ENCODE measurements at regions not wholly inside any gene's neighbourhood (a gene's known extent, or its start where the extent isn't known, plus 50 kb on each side); places are given as distances from the start of the nearest gene placed in this dataset.
A peak's percentile ranks its signal among the peaks of the same experiment; 100 is the strongest.

DNA sequence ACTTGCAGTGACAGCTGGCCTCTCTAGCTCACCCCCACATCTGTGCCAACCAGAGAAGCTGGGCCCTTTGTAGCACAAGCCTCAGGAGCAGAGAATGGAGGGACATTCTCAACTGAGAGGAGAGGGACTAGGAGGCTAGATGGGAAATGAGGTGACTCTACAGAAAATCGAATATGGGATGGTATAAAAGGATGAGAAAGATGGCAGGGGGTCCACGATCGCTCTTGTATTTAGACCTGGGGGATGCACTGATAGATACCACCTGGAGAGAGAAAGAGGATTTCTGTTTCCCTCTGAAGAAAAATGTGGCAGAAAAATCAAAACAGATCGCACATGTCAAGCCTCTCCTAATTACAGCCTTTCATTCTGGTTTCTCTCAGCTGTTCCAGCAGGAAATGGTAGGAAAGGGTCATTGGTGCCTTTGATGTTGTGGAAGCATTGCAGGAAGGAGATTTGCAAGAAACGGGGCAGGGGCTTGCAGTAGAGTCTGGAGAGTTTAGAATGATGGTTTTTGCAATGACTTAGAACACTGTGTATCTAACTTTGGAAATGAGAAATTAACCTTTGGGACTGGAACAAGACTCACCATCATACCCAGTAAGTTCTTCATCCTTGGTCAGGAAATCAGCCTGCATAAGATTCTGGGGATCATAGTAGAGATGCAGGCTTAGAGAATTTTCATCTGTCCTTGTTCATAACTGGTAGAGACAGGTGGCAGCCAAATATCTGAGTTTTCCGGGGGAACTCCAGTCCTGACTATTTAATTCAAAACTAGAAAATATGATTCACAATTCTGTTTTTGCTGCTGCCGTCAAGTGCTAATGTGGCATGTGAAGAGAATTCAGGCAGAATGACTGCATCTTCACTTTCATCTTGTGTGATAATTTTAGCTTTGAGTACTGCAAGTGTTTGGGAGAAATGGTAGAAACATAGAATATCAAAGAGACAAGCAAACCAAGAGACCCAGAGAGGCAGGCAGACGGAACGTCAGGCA is 98.8 kb downstream of the DAD1 start:
- 80% methylated on average over 6 of the region's 9 CpGs for WGBS (ENCODE audit: insufficient coverage)
- Histone ChIP-seq H3K9me3 (ENCODE audit: control extremely low read depth in 1 of 3, control insufficient read depth in 2 of 3, insufficient read depth in 1 of 3, low read length in 2 of 3) (no peaks in the 10 kb centered on the region), H3K27ac (ENCODE audit: low read length in 2 of 2) (peak overlapping the region; percentile 23 to 51), H2AFZ (ENCODE audit: insufficient read depth, low read depth, low read length, poor library complexity, severe bottlenecking) (no peak overlapping the region), H3K9ac (ENCODE audit: low read length) (no peak overlapping the region), H3K4me3 (ENCODE audit: control extremely low read depth in 1 of 5, extremely low read depth in 1 of 5, insufficient read depth in 1 of 5, low read depth in 2 of 5, low read length in 4 of 5) (peak overlapping the region in 2 of 5 experiments; percentile 2 to 14), H3K4me2 (replicated peaks; ENCODE audit: low read depth, low read length, poor library complexity, severe bottlenecking) (peak overlapping the region; percentile 32), H3K4me1 (ENCODE audit: control insufficient read depth in 2 of 2, insufficient read depth in 2 of 2, low read length in 2 of 2) (peaks cover 18 to 68% of the 10 kb centered on the region in 2 donors), H3K36me3 (replicated peaks in 1 of 2; ENCODE audit: control extremely low read depth in 1 of 2, control insufficient read depth in 1 of 2, extremely low read depth in 1 of 2, insufficient read depth in 2 of 2, low read length in 1 of 2) (no peaks in the 10 kb centered on the region), H3K79me2 (ENCODE audit: control insufficient read depth, insufficient read depth, low read length) (no peaks in the 10 kb centered on the region), H3K27me3 (replicated peaks in 1 of 4; ENCODE audit: control extremely low read depth in 1 of 4, control insufficient read depth in 3 of 4, insufficient read depth in 4 of 4, low read length in 3 of 4) (no peaks in the 10 kb centered on the region), H4K20me1 (ENCODE audit: control insufficient read depth, insufficient read depth, low read length, poor library complexity, severe bottlenecking) (no peaks in the 10 kb centered on the region)
- Mint-ChIP-seq H3K4me1 (peaks cover 88% of the 10 kb centered on the region), H3K27ac (peak overlapping the region; percentile 86), H3K4me3 (peak overlapping the region; percentile 77), H3K9me3 (ENCODE audit: insufficient read depth) (no peaks in the 10 kb centered on the region), H3K27me3 (no peaks in the 10 kb centered on the region)
- TF ChIP-seq EZH2 (IDR thresholded peaks at IDR 0.05; ENCODE audit: borderline replicate concordance, insufficient read depth, low read depth, low read length, poor library complexity, severe bottlenecking) = no peak
- TF ChIP-seq CTCF (IDR thresholded peaks at IDR 0.05) = no peak
- intact Hi-C loops (cut with micrococcal nuclease) = loop anchor here (2.0 to 5.0 kb wide), 2 partner anchors 13 to 42 kb away; no protein-coding TSS in a partner anchor
- ChIA-PET CTCF (interaction anchor here (0.6 to 6.3 kb wide), 15 partner anchors 9 to 359 kb away, joined by 3 to 44 read pairs (median 3); no protein-coding TSS in a partner anchor), POLR2A (interaction anchor here (0.8 to 1.5 kb wide), 6 partner anchors 10 to 80 kb away, joined by 3 to 7 read pairs (median 4); no protein-coding TSS in a partner anchor)
- ATAC-seq (ENCODE audit: low read depth) (peak; percentile 44), DNase-seq (no peak)

DNA sequence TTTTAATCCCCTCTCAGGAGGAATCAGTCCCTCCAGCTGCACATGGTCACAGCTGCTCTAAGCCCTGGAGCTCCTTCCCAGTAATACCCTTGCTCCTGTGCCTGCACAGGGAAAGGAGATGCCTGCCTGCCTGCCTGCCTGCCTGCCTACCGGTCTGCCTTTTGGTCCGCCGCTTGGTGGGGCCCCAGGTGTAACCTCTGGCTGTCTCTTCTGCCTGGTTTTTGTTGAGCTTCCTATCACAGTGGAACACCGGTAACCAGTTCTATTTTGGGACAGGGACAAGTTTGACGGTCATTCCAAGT is 99.8 kb downstream of the DAD1 start:
- no peaks in the 10 kb centered on the region for H3K9me3 Mint-ChIP-seq (ENCODE audit: insufficient read depth)
- Histone ChIP-seq H3K79me2 (ENCODE audit: control insufficient read depth, insufficient read depth, low read length) (no peaks in the 10 kb centered on the region), H3K27me3 (replicated peaks in 1 of 4; ENCODE audit: control extremely low read depth in 1 of 4, control insufficient read depth in 3 of 4, insufficient read depth in 4 of 4, low read length in 3 of 4) (no peaks in the 10 kb centered on the region), H3K4me3 (ENCODE audit: control extremely low read depth in 1 of 5, extremely low read depth in 1 of 5, insufficient read depth in 1 of 5, low read depth in 2 of 5, low read length in 4 of 5) (no peak overlapping the region), H2AFZ (ENCODE audit: insufficient read depth, low read depth, low read length, poor library complexity, severe bottlenecking) (no peak overlapping the region), H3K36me3 (replicated peaks in 1 of 2; ENCODE audit: control extremely low read depth in 1 of 2, control insufficient read depth in 1 of 2, extremely low read depth in 1 of 2, insufficient read depth in 2 of 2, low read length in 1 of 2) (no peaks in the 10 kb centered on the region), H3K9ac (ENCODE audit: low read length) (no peak overlapping the region), H3K27ac (ENCODE audit: low read length in 2 of 2) (no peak overlapping the region), H3K4me1 (ENCODE audit: control insufficient read depth in 2 of 2, insufficient read depth in 2 of 2, low read length in 2 of 2) (peaks cover 25 to 72% of the 10 kb centered on the region in 2 donors), H3K9me3 (ENCODE audit: control extremely low read depth in 1 of 3, control insufficient read depth in 2 of 3, insufficient read depth in 1 of 3, low read length in 2 of 3) (no peaks in the 10 kb centered on the region), H3K4me2 (replicated peaks; ENCODE audit: low read depth, low read length, poor library complexity, severe bottlenecking) (no peak overlapping the region), H4K20me1 (ENCODE audit: control insufficient read depth, insufficient read depth, low read length, poor library complexity, severe bottlenecking) (no peaks in the 10 kb centered on the region)
- H3K27ac Mint-ChIP-seq = peak overlapping the region; percentile 86
- H3K27me3 Mint-ChIP-seq = no peaks in the 10 kb centered on the region
- no peak for DNase-seq
- peak overlapping the region; percentile 77 for H3K4me3 Mint-ChIP-seq
- no peak for TF ChIP-seq CTCF (IDR thresholded peaks at IDR 0.05)
- TF ChIP-seq EZH2 (IDR thresholded peaks at IDR 0.05; ENCODE audit: borderline replicate concordance, insufficient read depth, low read depth, low read length, poor library complexity, severe bottlenecking) = no peak
- intact Hi-C loops (cut with micrococcal nuclease) = no loop called here
- no peak for ATAC-seq (ENCODE audit: low read depth)
- ChIA-PET POLR2A (interaction anchor here (0.8 to 1.5 kb wide), 4 partner anchors 18 to 81 kb away, joined by 3 to 7 read pairs (median 4); no protein-coding TSS in a partner anchor), CTCF (interaction anchor here (0.6 to 6.3 kb wide), 13 partner anchors 8 to 360 kb away, joined by 3 to 44 read pairs (median 3); no protein-coding TSS in a partner anchor)
- H3K4me1 Mint-ChIP-seq = peaks cover 87% of the 10 kb centered on the region
- 81% methylated on average over 3 of the region's 5 CpGs for WGBS (ENCODE audit: insufficient coverage)
